Endodermal cell (in vitro differentiated cells): ENCODE measurements at regions not wholly inside any gene's neighbourhood (a gene's known extent, or its start where the extent isn't known, plus 50 kb on each side); places are given as distances from the start of the nearest gene placed in this dataset.

ENCODE experiments used
- DNase-seq: peaks from one replicate; pipeline ENCODE4 v3.0.0-alpha.2; 2017
- H3K27ac ChIP-seq: 2 replicates; pipeline ENCODE4 v1.5.1; 2013; ENCODE audit warnings: mild to moderate bottlenecking, low read depth, low read length, moderate library complexity
- H3K27me3 ChIP-seq: 2 replicates; pipeline ENCODE4 v1.6.1; 2013; ENCODE audit warnings: mild to moderate bottlenecking, low read length, moderate library complexity; ENCODE audit not compliant: insufficient read depth, control insufficient read depth, poor library complexity, severe bottlenecking
- H3K36me3 ChIP-seq: 2 replicates; pipeline ENCODE4 v1.7.0; 2013; ENCODE audit warnings: mild to moderate bottlenecking, low read length, moderate library complexity; ENCODE audit not compliant: control insufficient read depth, insufficient read depth
- H3K4me1 ChIP-seq: one replicate; pipeline ENCODE4 v1.7.0; 2013; ENCODE audit warnings: low read length; ENCODE audit not compliant: control insufficient read depth, insufficient read depth
- H3K4me3 ChIP-seq: 2 replicates; pipeline ENCODE4 v1.5.1; 2013; ENCODE audit warnings: mild to moderate bottlenecking, low read length, moderate library complexity
- H3K9ac ChIP-seq: 2 replicates; pipeline ENCODE4 v1.6.1; 2013; ENCODE audit warnings: mild to moderate bottlenecking, low read length, moderate library complexity; ENCODE audit not compliant: poor library complexity, severe bottlenecking; ENCODE audit errors: extremely low read depth
- H3K9me3 ChIP-seq: 2 replicates; pipeline ENCODE4 v1.6.1; 2013; ENCODE audit warnings: mild to moderate bottlenecking, low read length, moderate library complexity; ENCODE audit not compliant: control insufficient read depth
- H3K27ac Mint-ChIP-seq: 2 replicates; pipeline ENCODE4 v1.8.0; 2020; ENCODE audit warnings: mixed read lengths
- H3K27me3 Mint-ChIP-seq: 2 replicates; pipeline ENCODE4 v1.8.0; 2021; ENCODE audit warnings: mild to moderate bottlenecking, mixed read lengths; ENCODE audit not compliant: insufficient read depth
- H3K36me3 Mint-ChIP-seq: 2 replicates; pipeline ENCODE4 v1.8.0; 2020; ENCODE audit warnings: low read depth, mixed read lengths
- H3K4me1 Mint-ChIP-seq: 2 replicates; pipeline ENCODE4 v1.8.0; 2020; ENCODE audit warnings: mixed read lengths
- H3K4me3 Mint-ChIP-seq: 2 replicates; pipeline ENCODE4 v1.8.0; 2020; ENCODE audit warnings: mild to moderate bottlenecking, moderate library complexity, mixed read lengths
- H3K9me3 Mint-ChIP-seq: 2 replicates; pipeline ENCODE4 v1.8.0; 2020; ENCODE audit warnings: mild to moderate bottlenecking, mixed read lengths
- CTCF ChIP-seq: fragments of 200-600 bp; sonication (generic); conservative IDR thresholded peaks from 2 replicates; pipeline ENCODE4 v1.5.0; 2021; ENCODE audit warnings: antibody characterized with exemption, mild to moderate bottlenecking
- WGBS, 2 experiments: methylation state at CpG; one replicate each; pipeline versions ENCODE4 v1.1.5 to v1.1.7; 2013; ENCODE audit warnings: missing lambda C conversion rate in 2 of 2, mixed read lengths in 1 of 2; ENCODE audit not compliant: insufficient coverage in 1 of 2, insufficient read length in 1 of 2; 5-methylcytosine and 5-hydroxymethylcytosine counted together

- Mint-ChIP-seq H3K27me3 (peaks cover 2% of the 10 kb centered on the region), H3K27ac (no peak overlapping the region), H3K36me3 (no peaks in the 10 kb centered on the region), H3K4me1 (peaks cover 10% of the 10 kb centered on the region), H3K4me3 (no peak overlapping the region), H3K9me3 (no peaks in the 10 kb centered on the region)
- 82 to 100% methylated on average over 1 to 3 of the region's 3 CpGs for WGBS, 2 experiments
- H3K4me1 ChIP-seq: no peaks in the 10 kb centered on the region
- DNase-seq: no peak
- no peaks in the 10 kb centered on the region for H3K36me3 ChIP-seq
- no peaks in the 10 kb centered on the region for H3K27me3 ChIP-seq
- H3K9me3 ChIP-seq: no peaks in the 10 kb centered on the region
- H3K27ac ChIP-seq: no peak overlapping the region
- no peak overlapping the region for H3K9ac ChIP-seq
- H3K4me3 ChIP-seq: no peak overlapping the region
- TF ChIP-seq CTCF: no peak
Observed at GRCh38 chr2:220619525-220620220, 952.4 kb downstream of the EPHA4 start.

GRCh38 chr2:220626603-220627002, 945.5 kb downstream of the EPHA4 start:
- H3K27ac Mint-ChIP-seq: no peak overlapping the region
- TF ChIP-seq CTCF: no peak
- H3K36me3 ChIP-seq: no peaks in the 10 kb centered on the region
- H3K4me3 Mint-ChIP-seq: no peak overlapping the region
- no peak overlapping the region for H3K9ac ChIP-seq
- H3K27me3 Mint-ChIP-seq: peaks cover 2% of the 10 kb centered on the region
- H3K4me3 ChIP-seq: no peak overlapping the region
- no peaks in the 10 kb centered on the region for H3K27me3 ChIP-seq
- H3K36me3 Mint-ChIP-seq: no peaks in the 10 kb centered on the region
- no peak overlapping the region for H3K27ac ChIP-seq
- H3K9me3 Mint-ChIP-seq: no peaks in the 10 kb centered on the region
- WGBS, 2 experiments: 90 to 92% methylated on average over 2 to 3 of the region's 3 CpGs
- no peaks in the 10 kb centered on the region for H3K4me1 ChIP-seq
- no peaks in the 10 kb centered on the region for H3K4me1 Mint-ChIP-seq
- no peak for DNase-seq
- no peaks in the 10 kb centered on the region for H3K9me3 ChIP-seq

GRCh38 chr2:220628252-220628651, 943.9 kb downstream of the EPHA4 start:
- Histone ChIP-seq H3K9me3 (no peaks in the 10 kb centered on the region), H3K36me3 (no peaks in the 10 kb centered on the region), H3K27me3 (no peaks in the 10 kb centered on the region), H3K27ac (no peak overlapping the region), H3K9ac (no peak overlapping the region), H3K4me1 (no peaks in the 10 kb centered on the region), H3K4me3 (no peak overlapping the region)
- peaks cover 2% of the 10 kb centered on the region for H3K27me3 Mint-ChIP-seq
- no peaks in the 10 kb centered on the region for H3K36me3 Mint-ChIP-seq
- no peak for TF ChIP-seq CTCF
- no peak for DNase-seq
- H3K4me3 Mint-ChIP-seq: no peak overlapping the region
- H3K27ac Mint-ChIP-seq: no peak overlapping the region
- no peaks in the 10 kb centered on the region for H3K4me1 Mint-ChIP-seq
- H3K9me3 Mint-ChIP-seq: no peaks in the 10 kb centered on the region
